ENCODE measurements at regions not wholly inside any gene's neighbourhood (a gene's known extent, or its start where the extent isn't known, plus 50 kb on each side); places are given as distances from the start of the nearest gene placed in this dataset.

- TF ChIP-seq CTCF (IDR thresholded peaks at IDR 0.05 in 2 of 3, conservative IDR thresholded peaks at IDR 0.05 in 1 of 3; ENCODE audit: borderline replicate concordance in 1 of 3, insufficient read depth in 1 of 3, low read depth in 2 of 3, low read length in 2 of 3) (no peak), ELF1 (IDR thresholded peaks at IDR 0.05; ENCODE audit: borderline replicate concordance, low read depth) (no peak), POLR2AphosphoS5 (IDR thresholded peaks at IDR 0.05; ENCODE audit: low read depth, low read length) (no peak), SP1 (IDR thresholded peaks at IDR 0.05; ENCODE audit: low read depth) (no peak), POLR2A (IDR thresholded peaks at IDR 0.05; ENCODE audit: borderline replicate concordance, extremely low read depth, insufficient read depth, insufficient read length) (no peak)
These were observed 159.8 kb upstream of the MVB12B start for GRCh38 chr9:126166866-126167265.

All from HCT116 (cell line).